Neuronal stem cell (in vitro differentiated cells): ENCODE measurements at regions not wholly inside any gene's neighbourhood (a gene's known extent, or its start where the extent isn't known, plus 50 kb on each side); places are given as distances from the start of the nearest gene placed in this dataset.

Experiments
- DNase-seq: peaks from one replicate; pipeline ENCODE4 v3.0.0-alpha.2; 2013; ENCODE audit warnings: low spot score
- H2AFZ ChIP-seq: one replicate; pipeline ENCODE4 v1.6.1; 2013; ENCODE audit warnings: mild to moderate bottlenecking, low read length, inconsistent platforms
- H2AK5ac ChIP-seq: 2 replicates; pipeline ENCODE4 v1.6.1; 2013; ENCODE audit warnings: low read depth, mild to moderate bottlenecking, inconsistent platforms, low read length, moderate library complexity, mixed read lengths
- H2BK120ac ChIP-seq: 2 replicates; pipeline ENCODE4 v1.6.1; 2013; ENCODE audit warnings: low read depth, mild to moderate bottlenecking, inconsistent platforms, low read length, moderate library complexity, mixed read lengths
- H2BK12ac ChIP-seq: one replicate; pipeline ENCODE4 v1.6.1; 2013; ENCODE audit warnings: low read length, inconsistent platforms
- H2BK15ac ChIP-seq: 2 replicates; pipeline ENCODE4 v1.6.1; 2013; ENCODE audit warnings: mild to moderate bottlenecking, low read length, inconsistent platforms, mixed read lengths
- H2BK5ac ChIP-seq: one replicate; pipeline ENCODE4 v1.6.1; 2013; ENCODE audit warnings: inconsistent platforms, mild to moderate bottlenecking, low read length, moderate library complexity
- H3K14ac ChIP-seq: one replicate; pipeline ENCODE4 v1.6.1; 2013; ENCODE audit warnings: low read length, inconsistent platforms
- H3K18ac ChIP-seq: 2 replicates; pipeline ENCODE4 v1.6.1; 2013; ENCODE audit warnings: low read length, inconsistent platforms
- H3K23ac ChIP-seq: 2 replicates; pipeline ENCODE4 v1.6.1; 2013; ENCODE audit warnings: low read depth, mild to moderate bottlenecking, mixed read lengths, low read length, inconsistent platforms; ENCODE audit not compliant: poor library complexity
- H3K27ac ChIP-seq: replicated peaks from 3 replicates; pipeline ENCODE4 v1.5.1; 2013; ENCODE audit warnings: low read length, inconsistent platforms
- H3K27me3 ChIP-seq, 3 experiments: 2 replicates each; pipeline ENCODE4 v1.6.1; 2013; ENCODE audit warnings: low read length in 3 of 3, mild to moderate bottlenecking in 2 of 3, inconsistent platforms in 1 of 3, low read depth in 1 of 3, mixed read lengths in 1 of 3, moderate library complexity in 1 of 3; ENCODE audit not compliant: control insufficient read depth in 3 of 3, insufficient read depth in 3 of 3
- H3K36me3 ChIP-seq, 2 donors: replicated peaks in 1 of 2; 2 replicates each; pipeline ENCODE4 v1.6.1; 2013; ENCODE audit warnings: low read length in 2 of 2; ENCODE audit not compliant: control insufficient read depth in 2 of 2, insufficient read depth in 2 of 2
- H3K4ac ChIP-seq: 2 replicates; pipeline ENCODE4 v1.6.1; 2013; ENCODE audit warnings: inconsistent platforms, mild to moderate bottlenecking, low read length, moderate library complexity
- H3K4me1 ChIP-seq, 2 donors: 1 replicate in 1 of 2; 2 replicates in 1 of 2; pipeline ENCODE4 v1.6.1; 2013; ENCODE audit warnings: low read length in 2 of 2, low read depth in 1 of 2; ENCODE audit not compliant: control insufficient read depth in 2 of 2, insufficient read depth in 1 of 2
- H3K4me2 ChIP-seq: one replicate; pipeline ENCODE4 v1.6.1; 2013; ENCODE audit warnings: mild to moderate bottlenecking, low read length, inconsistent platforms; ENCODE audit not compliant: insufficient read depth, poor library complexity, severe bottlenecking
- H3K4me3 ChIP-seq, 2 donors: 2 replicates each; pipeline ENCODE4 v1.5.1; 2013; ENCODE audit warnings: low read length in 2 of 2, mild to moderate bottlenecking in 2 of 2, inconsistent platforms in 1 of 2, moderate library complexity in 1 of 2
- H3K79me1 ChIP-seq: one replicate; pipeline ENCODE4 v1.6.1; 2013; ENCODE audit warnings: low read depth, mild to moderate bottlenecking, inconsistent platforms, low read length, moderate library complexity
- H3K9ac ChIP-seq: one replicate; pipeline ENCODE4 v1.6.1; 2013; ENCODE audit warnings: mild to moderate bottlenecking, low read depth, low read length, inconsistent platforms; ENCODE audit not compliant: poor library complexity
- H3K9me3 ChIP-seq, 2 donors: replicated peaks in 1 of 2; 2 replicates each; pipeline versions ENCODE3 to v1.6.1; 2013; ENCODE audit warnings: low read length in 2 of 2, mild to moderate bottlenecking in 2 of 2, inconsistent platforms in 1 of 2, low read depth in 1 of 2, mixed read lengths in 1 of 2, moderate library complexity in 1 of 2; ENCODE audit not compliant: control insufficient read depth in 2 of 2, insufficient read depth in 1 of 2
- H4K8ac ChIP-seq: one replicate; pipeline ENCODE4 v1.6.1; 2013; ENCODE audit warnings: low read depth, mild to moderate bottlenecking, inconsistent platforms, low read length, moderate library complexity
- H4K91ac ChIP-seq: one replicate; pipeline ENCODE4 v1.6.1; 2013; ENCODE audit warnings: low read length, low read depth, mild to moderate bottlenecking, inconsistent platforms; ENCODE audit not compliant: poor library complexity
- WGBS, 2 donors: extraction: QIAGEN DNeasy Blood & Tissue Kit; methylation state at CpG; one replicate each; pipeline ENCODE4 v1.1.7; 2013; ENCODE audit warnings: missing lambda C conversion rate in 2 of 2, mixed read lengths in 1 of 2; ENCODE audit not compliant: insufficient read length in 2 of 2, insufficient replicate concordance in 1 of 2; ENCODE audit errors: extremely low coverage in 2 of 2; 5-methylcytosine and 5-hydroxymethylcytosine counted together

GRCh38 chr16:14325502-14326401, 254.6 kb downstream of the MRTFB start:
- no CpG with 5 or more reads among the region's 16 CpGs for WGBS, 2 donors
- no peak overlapping the region for H3K27ac ChIP-seq

GRCh38 chr16:14324581-14324980, 253.5 kb downstream of the MRTFB start:
- Histone ChIP-seq H3K27ac (no peak overlapping the region), H3K36me3 (peaks cover 0 to 4% of the 10 kb centered on the region in 2 donors), H2AFZ (no peak overlapping the region), H4K91ac (no peak overlapping the region), H3K27me3 (no peaks in the 10 kb centered on the region), H4K8ac (no peak overlapping the region), H2BK120ac (no peak overlapping the region), H3K9ac (no peak overlapping the region), H3K18ac (no peak overlapping the region), H3K4ac (no peak overlapping the region), H3K4me3 (no peak overlapping the region), H2BK12ac (no peak overlapping the region), H3K79me1 (no peaks in the 10 kb centered on the region), H3K9me3 (peaks cover 7 to 9% of the 10 kb centered on the region in 2 donors), H2BK5ac (no peak overlapping the region), H3K14ac (no peak overlapping the region), H3K23ac (no peak overlapping the region), H3K4me1 (no peaks in the 10 kb centered on the region), H2BK15ac (no peak overlapping the region), H2AK5ac (no peak overlapping the region), H3K4me2 (no peak overlapping the region)
- DNase-seq: no peak
- WGBS, 2 donors: no CpG with 5 or more reads among the region's 7 CpGs

More at GRCh38 chr16:14325502-14326401, 254.6 kb downstream of the MRTFB start:
- Histone ChIP-seq H3K79me1 (no peaks in the 10 kb centered on the region), H2AFZ (peak overlapping the region; percentile 56), H3K4me1 (no peaks in the 10 kb centered on the region), H2AK5ac (no peak overlapping the region), H2BK120ac (no peak overlapping the region), H3K4me2 (no peak overlapping the region), H3K23ac (no peak overlapping the region), H3K9me3 (peaks cover 7 to 9% of the 10 kb centered on the region in 2 donors), H3K36me3 (peaks cover 0 to 4% of the 10 kb centered on the region in 2 donors), H2BK12ac (no peak overlapping the region), H3K18ac (no peak overlapping the region), H3K27me3 (no peaks in the 10 kb centered on the region), H4K91ac (no peak overlapping the region), H2BK15ac (no peak overlapping the region), H3K9ac (no peak overlapping the region), H3K4me3 (no peak overlapping the region), H2BK5ac (no peak overlapping the region), H3K14ac (no peak overlapping the region), H3K4ac (no peak overlapping the region), H4K8ac (no peak overlapping the region)
- no peak for DNase-seq

GRCh38 chr16:14322186-14322585, 251.1 kb downstream of the MRTFB start:
- no CpG with 5 or more reads among the region's 9 CpGs for WGBS, 2 donors
- Histone ChIP-seq H4K91ac (no peak overlapping the region), H3K79me1 (no peaks in the 10 kb centered on the region), H3K23ac (no peak overlapping the region), H2AK5ac (no peak overlapping the region), H3K18ac (no peak overlapping the region), H3K9ac (no peak overlapping the region), H3K4me1 (no peaks in the 10 kb centered on the region), H3K14ac (no peak overlapping the region), H3K36me3 (no peaks in the 10 kb centered on the region), H3K4ac (no peak overlapping the region), H2AFZ (no peak overlapping the region), H3K27ac (no peak overlapping the region), H3K4me3 (no peak overlapping the region), H3K27me3 (no peaks in the 10 kb centered on the region), H2BK5ac (no peak overlapping the region), H2BK12ac (no peak overlapping the region), H2BK120ac (no peak overlapping the region), H2BK15ac (no peak overlapping the region), H3K9me3 (no peaks in the 10 kb centered on the region), H4K8ac (no peak overlapping the region), H3K4me2 (no peak overlapping the region)
- DNase-seq: no peak

DNA sequence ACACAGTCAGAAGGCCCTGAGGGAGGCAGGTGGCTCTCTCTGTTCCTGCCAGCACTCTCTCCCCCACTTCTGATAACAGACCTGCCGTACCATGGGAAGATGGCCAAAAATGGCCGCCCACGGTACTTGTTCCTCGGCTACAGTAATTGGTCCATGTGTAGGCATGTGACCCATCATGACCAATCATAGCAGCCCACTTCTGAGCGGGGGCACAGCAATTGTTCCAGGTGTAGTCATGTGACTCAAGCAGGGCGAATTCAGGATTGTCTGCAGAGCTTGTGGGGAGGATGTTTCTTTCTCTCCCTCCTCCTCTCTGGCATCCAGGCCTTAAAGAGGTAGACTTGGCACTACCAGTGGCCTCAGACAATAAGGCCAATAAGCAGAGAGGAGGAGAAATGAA, 250.4 kb downstream of the MRTFB start:
- H2AFZ ChIP-seq: peak overlapping the region; percentile 12
- no peak overlapping the region for H2BK15ac ChIP-seq
- WGBS, 2 donors: no CpG with 5 or more reads among the region's 6 CpGs
- DNase-seq: no peak
- no peaks in the 10 kb centered on the region for H3K79me1 ChIP-seq
- H2AK5ac ChIP-seq: no peak overlapping the region
- no peak overlapping the region for H3K4me2 ChIP-seq
- no peaks in the 10 kb centered on the region for H3K27me3 ChIP-seq
- H3K9ac ChIP-seq: no peak overlapping the region
- no peaks in the 10 kb centered on the region for H3K9me3 ChIP-seq
- no peak overlapping the region for H2BK120ac ChIP-seq
- H3K14ac ChIP-seq: no peak overlapping the region
- no peak overlapping the region for H3K27ac ChIP-seq
- H3K4ac ChIP-seq: no peak overlapping the region
- H4K8ac ChIP-seq: no peak overlapping the region
- H2BK5ac ChIP-seq: no peak overlapping the region
- H3K4me3 ChIP-seq: no peak overlapping the region
- no peaks in the 10 kb centered on the region for H3K36me3 ChIP-seq
- no peak overlapping the region for H3K23ac ChIP-seq
- no peaks in the 10 kb centered on the region for H3K4me1 ChIP-seq
- H3K18ac ChIP-seq: no peak overlapping the region
- no peak overlapping the region for H2BK12ac ChIP-seq
- H4K91ac ChIP-seq: no peak overlapping the region
